SK-N-SH (cell line): ENCODE measurements at regions not wholly inside any gene's neighbourhood (a gene's known extent, or its start where the extent isn't known, plus 50 kb on each side); places are given as distances from the start of the nearest gene placed in this dataset.

Source experiments
- CTCF ChIA-PET: fragments of 300-600, 350-600 bp; formaldehyde crosslinking; extraction: SDS; loops from one replicate; lab custom pipeline; 2021; lab: Yijun Ruan, JAX
- POLR2A ChIA-PET: fragments of 350-600 bp; sonication (Branson Sonifier 250); formaldehyde crosslinking; extraction: SDS; loops from one replicate; lab custom pipeline; 2020; ENCODE audit warnings: antibody characterized with exemption, inconsistent platforms; lab: Yijun Ruan, JAX
- DNase-seq: peaks from one replicate; pipeline ENCODE4 v3.0.0; 2012
- H2AFZ ChIP-seq: fragments of 200-600 bp; sonication (generic); 2 replicates; pipeline ENCODE4 v1.8.1; 2016; ENCODE audit warnings: antibody characterized with exemption, mild to moderate bottlenecking, low read depth
- H3F3A ChIP-seq: fragments of 200-600 bp; sonication (generic); replicated peaks from 2 replicates; pipeline ENCODE3; 2016; ENCODE audit warnings: antibody characterized with exemption, mild to moderate bottlenecking; ENCODE audit not compliant: insufficient read depth
- H3K27ac ChIP-seq, 2 experiments: fragments of 200-500 bp in 1 of 2; fragments of 200-600 bp in 1 of 2; sonication (Bioruptor generic) in 1 of 2; sonication (generic), shearing (Covaris generic) in 1 of 2; 2 replicates each; pipeline versions ENCODE4 v1.5.1 to v1.6.1; 2014 to 2016; ENCODE audit warnings: low read depth in 2 of 2, inconsistent platforms in 1 of 2, low read length in 1 of 2, mild to moderate bottlenecking in 1 of 2, mixed read lengths in 1 of 2
- H3K27me3 ChIP-seq: fragments of 200-600 bp; sonication (generic), shearing (Covaris generic); 2 replicates; pipeline ENCODE4 v1.6.1; 2016; ENCODE audit warnings: mixed run types; ENCODE audit not compliant: insufficient read depth
- H3K36me3 ChIP-seq, 2 experiments: fragments of 200-500 bp in 1 of 2; fragments of 200-600 bp in 1 of 2; sonication (Bioruptor generic) in 1 of 2; sonication (generic) in 1 of 2; replicated peaks in 1 of 2; 2 replicates each; pipeline versions ENCODE3 to v1.5.1; 2014 to 2016; ENCODE audit warnings: low read length in 1 of 2, mild to moderate bottlenecking in 1 of 2; ENCODE audit not compliant: insufficient read depth in 2 of 2, control insufficient read depth in 1 of 2
- H3K4me1 ChIP-seq, 2 experiments: fragments of 200-500 bp in 1 of 2; fragments of 200-600 bp in 1 of 2; sonication (Bioruptor generic) in 1 of 2; sonication (generic), shearing (Covaris generic) in 1 of 2; 2 replicates each; pipeline versions ENCODE4 v1.5.1 to v1.6.1; 2014 to 2016; ENCODE audit warnings: low read depth in 1 of 2, low read length in 1 of 2, mixed run types in 1 of 2; ENCODE audit not compliant: insufficient read depth in 2 of 2, control insufficient read depth in 1 of 2
- H3K4me2 ChIP-seq: fragments of 200-600 bp; sonication (generic), shearing (Covaris generic); 2 replicates; pipeline ENCODE4 v1.6.1; 2017; ENCODE audit warnings: mixed run types
- H3K4me3 ChIP-seq, 2 experiments: fragments of 200-500 bp in 1 of 2; fragments of 200-600 bp in 1 of 2; sonication (Bioruptor generic) in 1 of 2; sonication (generic), shearing (Covaris generic) in 1 of 2; 2 replicates each; pipeline versions ENCODE4 v1.5.1 to v1.8.1; 2014 to 2016; ENCODE audit warnings: low read depth in 2 of 2, inconsistent platforms in 1 of 2, low read length in 1 of 2, mild to moderate bottlenecking in 1 of 2, mixed read lengths in 1 of 2, moderate library complexity in 1 of 2
- H3K79me2 ChIP-seq: fragments of 200-600 bp; sonication (generic); 2 replicates; pipeline ENCODE4 v1.8.1; 2017; ENCODE audit warnings: mild to moderate bottlenecking; ENCODE audit not compliant: insufficient read depth
- H3K9ac ChIP-seq: fragments of 200-600 bp; sonication (generic); 2 replicates; pipeline ENCODE4 v1.6.1; 2017; ENCODE audit warnings: mixed run types
- H3K9me2 ChIP-seq: fragments of 200-600 bp; sonication (generic); 2 replicates; pipeline ENCODE4 v1.6.1; 2017; ENCODE audit warnings: mixed run types
- H3K9me3 ChIP-seq: fragments of 200-600 bp; sonication (generic); 2 replicates; pipeline ENCODE4 v1.6.1; 2017; ENCODE audit warnings: mixed run types, mild to moderate bottlenecking, moderate library complexity
- H4K20me1 ChIP-seq: fragments of 200-600 bp; sonication (generic); 2 replicates; pipeline ENCODE4 v1.6.1; 2017; ENCODE audit warnings: mild to moderate bottlenecking, mixed run types; ENCODE audit not compliant: insufficient read depth
- ELF1 ChIP-seq: IDR thresholded peaks from 2 replicates; pipeline ENCODE4 v1.4.0; 2012
- EP300 ChIP-seq, 2 experiments: IDR thresholded peaks; 2 replicates each; pipeline versions ENCODE4 v1.4.0 to v1.6.1; 2012; ENCODE audit warnings: borderline replicate concordance in 1 of 2, low read depth in 1 of 2, low read length in 1 of 2
- FOSL2 ChIP-seq: IDR thresholded peaks from 2 replicates; pipeline ENCODE4 v1.4.0; 2012; ENCODE audit warnings: low read depth, mild to moderate bottlenecking, moderate library complexity, borderline replicate concordance
- FOXJ3 ChIP-seq: sonication (generic); formaldehyde crosslinking; IDR thresholded peaks from 2 replicates; pipeline ENCODE4 v1.5.1; 2020; ENCODE audit warnings: mild to moderate bottlenecking, missing genetic modification reagents
- FOXM1 ChIP-seq: IDR thresholded peaks from 2 replicates; pipeline ENCODE4 v1.4.0; 2012; ENCODE audit warnings: low read depth, mild to moderate bottlenecking
- GABPA ChIP-seq: IDR thresholded peaks from 2 replicates; pipeline ENCODE4 v1.4.0; 2012; ENCODE audit warnings: low read depth, mild to moderate bottlenecking
- GATA2 ChIP-seq: sonication (generic); formaldehyde crosslinking; IDR thresholded peaks from 2 replicates; pipeline ENCODE4 v1.5.0; 2020; ENCODE audit warnings: mild to moderate bottlenecking, missing genetic modification reagents
- MXI1 ChIP-seq: IDR thresholded peaks from 2 replicates; pipeline ENCODE4 v1.6.1; 2012; ENCODE audit warnings: mild to moderate bottlenecking, low read depth, low read length, improper control_type of control experiment
- PBX3 ChIP-seq: IDR thresholded peaks from 2 replicates; pipeline ENCODE4; 2012
- RCOR1 ChIP-seq: fragments of 150-350 bp; IDR thresholded peaks from 2 replicates; pipeline ENCODE4 v1.6.1; 2017; ENCODE audit warnings: antibody characterized with exemption, low read length
- RFX5 ChIP-seq: IDR thresholded peaks from 2 replicates; pipeline ENCODE4 v1.6.1; 2012; ENCODE audit warnings: mild to moderate bottlenecking, improper control_type of control experiment, low read length
- RXRA ChIP-seq: IDR thresholded peaks from 2 replicates; pipeline ENCODE4 v1.4.0; 2012; ENCODE audit warnings: low read depth, mild to moderate bottlenecking, borderline replicate concordance
- TEAD4 ChIP-seq: IDR thresholded peaks from 2 replicates; pipeline ENCODE4 v1.4.0; 2012; ENCODE audit warnings: mild to moderate bottlenecking, borderline replicate concordance; ENCODE audit not compliant: insufficient read depth
- USF1 ChIP-seq: IDR thresholded peaks from 2 replicates; pipeline ENCODE4 v1.4.0; 2012; ENCODE audit warnings: low read depth, borderline replicate concordance
- USF2 ChIP-seq: fragments of 150-350 bp; IDR thresholded peaks from 2 replicates; pipeline ENCODE4 v1.6.1; 2017; ENCODE audit warnings: antibody characterized with exemption, low read length, low read depth, borderline replicate concordance
- YY1 ChIP-seq: IDR thresholded peaks from 2 replicates; pipeline ENCODE4 v1.4.0; 2012; ENCODE audit warnings: low read depth, mild to moderate bottlenecking
- ZBTB33 ChIP-seq: IDR thresholded peaks from 2 replicates; pipeline ENCODE4 v1.4.0; 2012; ENCODE audit warnings: low read depth, borderline replicate concordance
- WGBS: methylation state at CpG from one replicate; pipeline ENCODE4 v1.1.6; 2017; ENCODE audit warnings: low lambda C conversion rate; 5-methylcytosine and 5-hydroxymethylcytosine counted together

- H3K9me2 ChIP-seq = no peaks in the 10 kb centered on the region
- TF ChIP-seq EP300 (IDR thresholded peaks at IDR 0.05; ENCODE audit: borderline replicate concordance in 1 of 2, low read depth in 1 of 2, low read length in 1 of 2) (no peak), GATA2 (CRISPR knock-in tag) (no peak), ELF1 (no peak)
- TF ChIP-seq, all 33 proteins: peak for 0
- CTCF ChIA-PET = no interaction called here
- H3K4me2 ChIP-seq = no peak overlapping the region
- H3F3A ChIP-seq = no peaks in the 10 kb centered on the region
- POLR2A ChIA-PET = no interaction called here
- H3K9ac ChIP-seq = no peak overlapping the region
- 2% methylated on average over 5 of the region's 5 CpGs for WGBS
- no peaks in the 10 kb centered on the region for H3K36me3 ChIP-seq
- no peak overlapping the region for H2AFZ ChIP-seq
- no peaks in the 10 kb centered on the region for H3K4me1 ChIP-seq
- H3K4me3 ChIP-seq = no peak overlapping the region
- no peak overlapping the region for H3K27ac ChIP-seq
- no peaks in the 10 kb centered on the region for H3K9me3 ChIP-seq
- H3K27me3 ChIP-seq = no peaks in the 10 kb centered on the region
- no peaks in the 10 kb centered on the region for H4K20me1 ChIP-seq
- H3K79me2 ChIP-seq = no peaks in the 10 kb centered on the region
- no peak for DNase-seq
Measured at GRCh38 chr4:163622379-163623035, 128.0 kb downstream of the TMA16 start.

GRCh38 chr4:163623787-163624186, 129.3 kb downstream of the TMA16 start:
- H3K27ac ChIP-seq = no peak overlapping the region

More at GRCh38 chr4:163623787-163624186, 129.3 kb downstream of the TMA16 start:
- H2AFZ ChIP-seq = no peak overlapping the region
- H3K4me2 ChIP-seq = no peak overlapping the region
- no peaks in the 10 kb centered on the region for H3K9me2 ChIP-seq
- no peaks in the 10 kb centered on the region for H3F3A ChIP-seq
- 2% methylated on average over 4 of the region's 4 CpGs for WGBS
- H3K79me2 ChIP-seq = no peaks in the 10 kb centered on the region
- H3K27me3 ChIP-seq = no peaks in the 10 kb centered on the region
- TF ChIP-seq MXI1 = no peak
- TF ChIP-seq FOSL2 = no peak
- no peak for TF ChIP-seq RFX5
- TF ChIP-seq FOXJ3 (CRISPR knock-in tag) = no peak
- no peak for TF ChIP-seq USF2
- TF ChIP-seq YY1 = no peak
- TF ChIP-seq ZBTB33 = no peak
- no peak for TF ChIP-seq RCOR1
- TF ChIP-seq PBX3 = no peak
- no peak for TF ChIP-seq TEAD4
- TF ChIP-seq GABPA = no peak
- no peak for TF ChIP-seq ELF1
- TF ChIP-seq FOXM1 = no peak
- TF ChIP-seq USF1 = no peak
- no peak for TF ChIP-seq RXRA
- H3K4me3 ChIP-seq = no peak overlapping the region
- no peaks in the 10 kb centered on the region for H3K36me3 ChIP-seq
- CTCF ChIA-PET = no interaction called here
- POLR2A ChIA-PET = no interaction called here
- DNase-seq = no peak
- H3K4me1 ChIP-seq = no peaks in the 10 kb centered on the region
- no peaks in the 10 kb centered on the region for H4K20me1 ChIP-seq
- no peaks in the 10 kb centered on the region for H3K9me3 ChIP-seq
- H3K9ac ChIP-seq = no peak overlapping the region
